GM13976 (cell line): ENCODE measurements at regions not wholly inside any gene's neighbourhood (a gene's known extent, or its start where the extent isn't known, plus 50 kb on each side); places are given as distances from the start of the nearest gene placed in this dataset.

Experiments
- DNase-seq: peaks from one replicate; pipeline ENCODE4 v3.0.0; 2012; ENCODE audit warnings: low spot score
- in situ Hi-C: fragments of 300-500 bp; cut with MboI; formaldehyde crosslinking; loops from one replicate; pipeline ENCODE4 v1.12.0; 2022; ENCODE audit warnings: low sequenced_read_pairs, mixed read lengths, inconsistent platforms; ENCODE audit not compliant: unreplicated experiment
- TF ChIP-seq, protein P1 (sequence below): IDR thresholded peaks from 2 replicates; pipeline ENCODE4 v1.5.1; 2012; ENCODE audit warnings: borderline replicate concordance, mild to moderate bottlenecking; ENCODE audit not compliant: insufficient read depth; ENCODE audit errors: extremely low read depth, missing control alignments, control extremely low read depth

DNA sequence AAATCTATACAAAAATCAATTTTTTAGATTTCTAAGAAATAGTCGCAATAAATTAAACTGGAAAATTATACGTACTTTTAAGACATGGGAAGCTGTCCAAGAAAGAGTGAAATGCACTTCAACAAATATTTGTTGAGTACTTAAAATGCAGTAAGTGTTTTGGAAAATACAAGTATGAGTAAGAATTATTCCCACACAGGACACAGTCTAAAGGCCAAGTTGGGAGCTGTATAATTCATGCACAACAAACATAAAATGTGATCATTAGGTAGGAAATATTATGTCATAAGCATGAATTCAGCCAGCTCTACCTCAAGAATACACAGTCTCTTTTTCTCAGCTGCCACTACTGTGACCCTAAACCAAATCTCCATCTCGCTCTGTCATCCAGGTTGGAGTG, 267.6 kb downstream of the CNTN3 start:
- in situ Hi-C loops = no loop called here
- DNase-seq = no peak
- TF ChIP-seq, protein P1, sequence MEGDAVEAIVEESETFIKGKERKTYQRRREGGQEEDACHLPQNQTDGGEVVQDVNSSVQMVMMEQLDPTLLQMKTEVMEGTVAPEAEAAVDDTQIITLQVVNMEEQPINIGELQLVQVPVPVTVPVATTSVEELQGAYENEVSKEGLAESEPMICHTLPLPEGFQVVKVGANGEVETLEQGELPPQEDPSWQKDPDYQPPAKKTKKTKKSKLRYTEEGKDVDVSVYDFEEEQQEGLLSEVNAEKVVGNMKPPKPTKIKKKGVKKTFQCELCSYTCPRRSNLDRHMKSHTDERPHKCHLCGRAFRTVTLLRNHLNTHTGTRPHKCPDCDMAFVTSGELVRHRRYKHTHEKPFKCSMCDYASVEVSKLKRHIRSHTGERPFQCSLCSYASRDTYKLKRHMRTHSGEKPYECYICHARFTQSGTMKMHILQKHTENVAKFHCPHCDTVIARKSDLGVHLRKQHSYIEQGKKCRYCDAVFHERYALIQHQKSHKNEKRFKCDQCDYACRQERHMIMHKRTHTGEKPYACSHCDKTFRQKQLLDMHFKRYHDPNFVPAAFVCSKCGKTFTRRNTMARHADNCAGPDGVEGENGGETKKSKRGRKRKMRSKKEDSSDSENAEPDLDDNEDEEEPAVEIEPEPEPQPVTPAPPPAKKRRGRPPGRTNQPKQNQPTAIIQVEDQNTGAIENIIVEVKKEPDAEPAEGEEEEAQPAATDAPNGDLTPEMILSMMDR = no peak

DNA sequence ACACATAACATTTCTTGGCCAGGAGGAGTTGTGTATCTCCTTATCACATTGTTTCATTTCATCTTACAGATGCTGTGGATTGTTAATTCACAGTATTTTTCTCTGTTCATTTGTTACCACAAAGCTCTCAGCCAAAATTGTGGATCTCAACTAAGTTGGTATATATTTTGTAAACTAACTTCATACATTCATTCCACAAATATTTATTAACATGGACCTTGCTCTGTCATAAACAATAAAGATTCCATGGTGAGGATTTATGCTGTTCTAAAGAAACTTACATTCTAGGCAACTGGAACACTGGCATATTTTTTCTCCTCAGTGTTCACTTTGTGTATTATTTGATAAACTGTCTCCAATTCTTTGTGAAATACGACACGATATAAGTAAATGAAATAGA, 268.8 kb downstream of the CNTN3 start:
- no peak for DNase-seq
- in situ Hi-C loops = no loop called here
- TF ChIP-seq, protein P1 = no peak

DNA sequence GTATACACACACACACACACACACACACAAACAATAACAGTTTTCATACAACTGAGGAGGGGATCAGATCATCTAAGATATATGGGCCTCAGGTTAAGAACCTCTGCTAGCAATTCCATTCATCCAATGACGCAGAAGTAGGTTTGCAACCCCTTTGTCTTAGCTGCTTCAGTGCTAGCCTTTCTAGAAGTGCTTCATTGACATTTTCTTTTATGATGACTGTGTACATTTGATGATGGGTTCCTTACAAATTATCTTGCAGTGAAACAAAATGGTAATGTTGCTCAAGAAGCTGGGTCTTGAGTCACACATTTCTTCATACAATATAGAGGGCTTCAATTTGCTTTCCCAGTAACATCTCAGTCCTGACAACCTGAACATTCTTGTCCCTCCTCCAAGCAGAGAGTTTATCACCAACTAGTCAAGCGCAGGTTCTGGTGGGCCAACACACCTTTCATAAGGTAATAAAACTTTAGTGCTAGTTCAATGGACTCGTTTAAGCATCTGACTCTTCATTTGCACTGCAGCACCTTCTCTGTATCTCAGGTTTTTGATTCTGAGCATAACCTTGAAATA, 269.5 kb downstream of the CNTN3 start:
- DNase-seq = no peak
- in situ Hi-C loops = no loop called here
- TF ChIP-seq, protein P1 = no peak

DNA sequence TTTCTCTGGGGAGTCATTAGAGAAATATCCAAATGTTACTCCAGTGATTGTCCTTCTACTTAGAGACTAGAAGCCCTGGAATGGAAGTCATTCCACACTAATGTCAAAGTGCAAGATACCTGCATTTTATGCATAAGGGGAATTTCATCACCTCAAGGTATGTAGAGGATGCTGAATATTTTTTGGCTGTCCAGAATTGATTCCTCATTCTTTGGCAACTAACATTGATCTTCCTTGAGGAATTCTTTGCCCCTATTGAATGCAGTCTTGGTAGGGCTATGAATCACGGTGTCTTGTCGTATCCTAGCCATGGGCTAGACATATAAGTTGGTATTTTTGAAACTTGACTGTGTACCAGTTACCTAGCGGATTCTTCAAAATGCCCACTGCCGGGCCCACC, 271.1 kb downstream of the CNTN3 start:
- in situ Hi-C loops = no loop called here
- no peak for DNase-seq

DNA sequence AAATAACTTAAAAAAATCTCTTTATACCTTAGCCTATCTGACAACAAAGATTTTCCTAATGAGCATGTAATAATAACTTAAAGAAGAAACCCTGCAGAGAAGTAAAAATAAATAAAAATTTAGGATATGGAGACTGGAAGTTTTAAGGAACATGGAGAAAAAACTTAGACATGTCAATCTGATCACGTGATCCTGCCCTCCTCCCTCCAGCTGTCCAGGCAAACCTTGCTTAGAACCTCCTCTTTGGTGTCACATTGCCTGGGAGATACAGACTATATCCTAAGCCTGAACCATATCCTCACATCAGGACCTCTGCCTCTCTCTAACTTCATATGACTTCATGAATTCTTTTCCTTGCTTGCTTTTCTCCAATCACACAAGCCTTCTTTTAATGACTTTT, 275.5 kb downstream of the CNTN3 start:
- no peak for DNase-seq
- TF ChIP-seq, protein P1 = no peak
- in situ Hi-C loops = no loop called here

More for the DNA sequence above, 271.1 kb downstream of the CNTN3 start:
- TF ChIP-seq, protein P1 = no peak

DNA sequence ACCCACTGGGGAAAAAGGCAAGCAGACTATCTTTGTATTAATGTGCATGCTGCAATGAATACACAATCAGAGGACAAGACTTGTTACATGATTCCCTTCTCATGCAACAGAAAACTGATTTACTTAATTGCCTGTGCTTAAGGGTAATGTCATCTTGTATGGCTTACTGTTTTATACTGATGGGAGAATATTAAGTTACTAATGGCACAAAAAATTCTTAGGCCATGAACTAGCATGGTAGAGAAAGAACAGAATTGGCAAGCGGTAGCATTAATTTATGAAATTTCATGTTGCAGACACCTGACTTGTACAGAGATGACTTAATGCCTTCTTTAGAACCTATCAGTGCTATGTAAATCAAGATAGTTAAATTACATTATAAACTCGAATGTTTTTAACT, 282.3 kb downstream of the CNTN3 start:
- no peak for DNase-seq
- TF ChIP-seq, protein P1 = no peak
- in situ Hi-C loops = no loop called here
